ENCODE measurements at regions not wholly inside any gene's neighbourhood (a gene's known extent, or its start where the extent isn't known, plus 50 kb on each side); places are given as distances from the start of the nearest gene placed in this dataset.

DNA sequence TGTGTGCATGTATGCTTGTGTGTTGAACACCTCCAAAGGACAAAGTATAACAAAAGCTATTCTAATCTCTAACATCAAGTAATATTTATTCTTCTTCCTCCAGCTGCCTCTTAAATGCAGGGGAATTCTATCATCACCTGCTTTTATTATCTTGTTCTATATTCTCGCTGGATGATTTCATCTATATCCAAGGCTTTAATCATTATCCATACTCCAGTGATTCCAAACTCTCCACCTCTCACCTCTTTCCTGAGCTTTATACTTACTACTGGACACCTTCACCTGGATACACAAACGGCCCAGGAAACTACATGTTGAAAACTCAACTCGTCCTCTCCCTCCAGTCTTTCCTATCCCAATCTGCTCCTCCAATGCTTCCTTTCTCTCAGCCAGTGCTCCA is 418.6 kb downstream of the KLF5 start:
- H3K4me1 Mint-ChIP-seq = no peaks in the 10 kb centered on the region
- intact Hi-C loops (cut with micrococcal nuclease) = no loop called here
- H3K79me2 ChIP-seq (ENCODE audit: insufficient read depth, low read length) = no peaks in the 10 kb centered on the region
- TF ChIP-seq CTCF (IDR thresholded peaks at IDR 0.05) = no peak
- no peaks in the 10 kb centered on the region for H3K36me3 Mint-ChIP-seq
- H3K4me1 ChIP-seq (ENCODE audit: control insufficient read depth in 1 of 2, insufficient read depth in 2 of 2, low read length in 2 of 2) = no peaks in the 10 kb centered on the region
- no peak overlapping the region for H3K27ac ChIP-seq (ENCODE audit: low read depth in 1 of 2, low read length in 2 of 2)
- no peak overlapping the region for H2AFZ ChIP-seq (ENCODE audit: insufficient read depth, low read depth, low read length, poor library complexity, severe bottlenecking)
- H3K4me3 Mint-ChIP-seq = no peak overlapping the region
- H3K4me3 ChIP-seq (replicated peaks in 1 of 3; ENCODE audit: low read depth in 2 of 3, low read length in 3 of 3) = no peak overlapping the region
- no peaks in the 10 kb centered on the region for H3K27me3 ChIP-seq (ENCODE audit: control insufficient read depth in 2 of 2, insufficient read depth in 2 of 2, low read length in 2 of 2)
- peaks cover 6 to 14% of the 10 kb centered on the region in 2 donors for H3K9me3 ChIP-seq (replicated peaks in 1 of 2; ENCODE audit: control insufficient read depth in 1 of 2, insufficient read depth in 1 of 2, low read length in 2 of 2)
- H4K20me1 ChIP-seq (ENCODE audit: insufficient read depth, low read length) = no peaks in the 10 kb centered on the region
- H3K4me2 ChIP-seq (replicated peaks; ENCODE audit: extremely low read depth, low read length, poor library complexity, severe bottlenecking) = no peak overlapping the region
- H3K27ac Mint-ChIP-seq = no peak overlapping the region
- H3K36me3 ChIP-seq (replicated peaks in 1 of 2; ENCODE audit: control insufficient read depth in 1 of 2, insufficient read depth in 2 of 2, low read length in 2 of 2) = no peaks in the 10 kb centered on the region
- peaks cover 0 to 2% (median 0%) of the 10 kb centered on the region in 3 donors for H3K27me3 Mint-ChIP-seq (ENCODE audit: low read depth in 3 of 3)
- no peak for DNase-seq
- peaks cover 2 to 14% (median 5%) of the 10 kb centered on the region in 7 donors for H3K9me3 Mint-ChIP-seq
- no peak overlapping the region for H3K9ac ChIP-seq (ENCODE audit: insufficient read depth, low read length, poor library complexity, severe bottlenecking)
- 82% methylated on average over 3 of the region's 3 CpGs for WGBS (ENCODE audit: insufficient coverage)

DNA sequence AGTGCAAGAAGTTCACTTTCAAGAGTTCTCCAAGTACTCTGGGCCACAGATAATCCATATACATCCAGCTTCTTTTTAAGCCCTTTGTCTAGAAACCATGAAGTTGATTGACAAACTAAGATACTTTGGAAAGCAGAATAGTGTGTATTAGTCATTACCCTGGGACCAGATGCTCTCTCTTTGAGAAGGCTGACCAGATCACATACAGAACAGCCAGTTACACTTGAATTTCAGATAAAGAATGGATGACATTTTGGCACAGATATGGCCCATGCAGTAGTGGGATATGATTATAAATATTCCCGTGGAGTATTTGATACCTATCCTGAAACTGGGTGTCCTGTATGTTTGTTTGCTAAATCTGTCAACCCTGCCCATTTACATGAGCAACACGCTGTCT is 414.2 kb downstream of the KLF5 start:
- Mint-ChIP-seq H3K4me3 (no peak overlapping the region), H3K27ac (no peak overlapping the region), H3K4me1 (no peaks in the 10 kb centered on the region), H3K27me3 (ENCODE audit: low read depth in 3 of 3) (no peaks in the 10 kb centered on the region), H3K36me3 (no peaks in the 10 kb centered on the region), H3K9me3 (peaks cover 5 to 19% (median 11%) of the 10 kb centered on the region in 7 donors)
- TF ChIP-seq CTCF (IDR thresholded peaks at IDR 0.05) = no peak
- H3K4me1 ChIP-seq (ENCODE audit: control insufficient read depth in 1 of 2, insufficient read depth in 2 of 2, low read length in 2 of 2) = no peaks in the 10 kb centered on the region
- H3K27me3 ChIP-seq (ENCODE audit: control insufficient read depth in 2 of 2, insufficient read depth in 2 of 2, low read length in 2 of 2) = no peaks in the 10 kb centered on the region
- no peak overlapping the region for H3K9ac ChIP-seq (ENCODE audit: insufficient read depth, low read length, poor library complexity, severe bottlenecking)
- no peak overlapping the region for H2AFZ ChIP-seq (ENCODE audit: insufficient read depth, low read depth, low read length, poor library complexity, severe bottlenecking)
- no peak overlapping the region for H3K4me2 ChIP-seq (replicated peaks; ENCODE audit: extremely low read depth, low read length, poor library complexity, severe bottlenecking)
- H4K20me1 ChIP-seq (ENCODE audit: insufficient read depth, low read length) = no peaks in the 10 kb centered on the region
- DNase-seq = no peak
- H3K27ac ChIP-seq (ENCODE audit: low read depth in 1 of 2, low read length in 2 of 2) = no peak overlapping the region
- H3K4me3 ChIP-seq (replicated peaks in 1 of 3; ENCODE audit: low read depth in 2 of 3, low read length in 3 of 3) = no peak overlapping the region
- H3K36me3 ChIP-seq (replicated peaks in 1 of 2; ENCODE audit: control insufficient read depth in 1 of 2, insufficient read depth in 2 of 2, low read length in 2 of 2) = no peaks in the 10 kb centered on the region
- intact Hi-C loops (cut with micrococcal nuclease) = no loop called here
- no CpG with 5 or more reads among the region's 2 CpGs for WGBS (ENCODE audit: insufficient coverage)
- no peaks in the 10 kb centered on the region for H3K79me2 ChIP-seq (ENCODE audit: insufficient read depth, low read length)
- peaks cover 6 to 14% of the 10 kb centered on the region in 2 donors for H3K9me3 ChIP-seq (replicated peaks in 1 of 2; ENCODE audit: control insufficient read depth in 1 of 2, insufficient read depth in 1 of 2, low read length in 2 of 2)

All from CD14-positive monocyte (primary cell).